CD4-positive, alpha-beta T cell treated with Interleukin-4 for 4 hours (primary cell): ENCODE measurements at regions not wholly inside any gene's neighbourhood (a gene's known extent, or its start where the extent isn't known, plus 50 kb on each side); places are given as distances from the start of the nearest gene placed in this dataset.
"Not testable (repeated sequence)": the region's sequence is repeated elsewhere in the genome, so short reads cannot be mapped to it uniquely, and the experiment has no call there.

Experiments
- DNase-seq: peaks from one replicate; pipeline ENCODE4 v3.0.0-alpha.2; 2020

DNA sequence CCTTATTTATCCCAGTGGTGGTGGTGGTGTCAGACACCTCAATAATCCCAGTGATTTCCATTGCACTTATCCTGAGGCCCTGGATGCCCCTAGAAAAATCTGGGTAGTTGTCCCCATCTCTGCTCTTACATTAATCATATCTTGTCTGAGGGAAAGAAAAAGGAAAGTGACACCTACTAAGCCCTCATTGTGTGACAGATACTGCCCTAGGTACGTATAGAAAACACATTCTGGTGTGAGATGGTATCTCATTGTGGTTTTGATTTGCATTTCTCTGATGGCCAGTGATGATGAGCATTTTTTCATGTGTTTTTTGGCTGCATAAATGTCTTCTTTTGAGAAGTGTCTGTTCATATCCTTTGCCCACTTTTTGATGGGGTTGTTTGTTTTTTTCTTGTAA lies 162.6 kb upstream of the JADE1 start:
- not testable (repeated sequence) for DNase-seq

DNA sequence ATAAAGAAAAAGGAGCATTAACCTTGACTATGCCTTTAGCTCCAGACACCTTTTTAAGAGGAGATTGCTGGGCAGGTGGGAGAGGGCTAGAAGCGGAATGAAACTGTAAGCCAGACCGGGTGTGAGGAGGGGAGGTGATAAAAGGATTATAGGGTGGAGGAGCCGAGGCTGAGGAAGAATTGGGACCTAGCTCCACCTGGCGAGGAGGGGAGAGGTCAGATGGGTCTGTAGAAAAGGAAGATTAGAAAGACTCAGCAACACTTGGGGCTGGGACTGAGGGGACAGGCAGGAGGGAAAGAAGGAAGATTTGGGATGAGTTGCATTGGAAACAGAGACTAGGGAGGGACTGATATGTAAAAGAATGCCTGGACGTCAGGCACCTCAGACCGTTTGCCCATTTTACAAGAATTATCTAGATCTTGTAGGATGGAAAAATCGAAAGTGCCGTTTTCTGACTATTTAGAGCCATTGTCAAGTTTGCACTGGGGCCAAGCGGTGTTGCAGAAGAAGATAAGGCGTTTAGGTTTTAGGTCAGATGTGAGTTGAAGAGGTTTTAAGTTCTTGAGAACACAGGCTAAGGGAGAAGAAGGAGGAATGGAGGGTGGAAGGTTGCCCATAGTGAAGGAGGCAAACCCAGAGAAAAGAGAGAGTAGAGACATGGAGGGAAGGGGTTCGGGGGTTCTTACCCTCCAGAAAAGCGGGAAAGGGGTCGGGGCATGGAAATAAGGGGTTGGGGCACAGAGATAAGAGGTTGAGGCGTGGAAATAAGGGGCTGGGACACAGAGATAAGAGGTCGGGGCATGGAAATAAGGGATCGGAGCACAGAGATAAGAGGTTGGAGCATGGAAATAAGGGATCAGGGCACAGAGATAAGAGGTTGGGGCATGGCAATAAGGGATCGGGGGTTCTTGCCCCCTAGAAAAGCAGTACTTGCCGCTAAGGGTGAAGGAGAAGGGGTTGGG lies 164.5 kb upstream of the JADE1 start:
- not testable (repeated sequence) for DNase-seq

DNA sequence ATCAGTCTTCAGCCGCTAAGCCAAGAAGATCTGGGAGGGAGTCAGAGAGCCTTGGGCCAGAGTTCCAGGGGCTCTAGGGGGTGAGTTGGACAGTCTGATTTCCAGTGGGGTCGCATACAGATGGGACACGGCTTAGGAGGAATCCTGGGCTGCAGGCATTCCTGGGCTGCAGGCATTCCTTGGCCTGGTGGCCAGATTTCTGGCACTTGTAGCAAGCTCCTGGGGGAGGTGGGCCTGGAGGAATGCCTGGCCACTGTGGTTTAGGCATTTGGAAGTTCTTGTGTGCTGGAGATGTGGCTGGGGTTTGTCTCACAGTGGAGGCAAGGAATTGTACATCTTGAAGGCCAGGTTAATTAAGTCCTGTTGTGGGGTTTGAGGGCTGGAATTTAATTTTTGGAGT lies 165.4 kb upstream of the JADE1 start:
- not testable (repeated sequence) for DNase-seq

DNA sequence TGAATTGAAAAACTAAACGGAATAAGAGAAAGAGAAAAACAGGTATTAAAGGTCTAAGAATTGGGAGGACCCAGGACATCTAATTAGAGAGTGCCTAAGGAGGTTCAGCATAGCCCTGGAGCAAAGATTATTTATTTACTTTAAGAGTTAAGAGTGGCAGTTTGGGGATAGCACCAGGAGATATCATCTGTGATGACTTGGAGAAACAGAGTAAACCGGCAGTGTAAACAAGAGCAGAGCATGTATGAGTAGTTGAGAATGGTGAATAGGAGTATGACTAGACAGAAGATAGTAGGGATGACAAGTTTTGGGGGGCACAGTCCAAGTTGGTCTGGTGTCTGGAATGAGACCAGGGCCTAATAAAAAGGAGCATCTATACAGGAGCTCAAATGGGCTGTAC lies 167.9 kb upstream of the JADE1 start:
- not testable (repeated sequence) for DNase-seq

DNA sequence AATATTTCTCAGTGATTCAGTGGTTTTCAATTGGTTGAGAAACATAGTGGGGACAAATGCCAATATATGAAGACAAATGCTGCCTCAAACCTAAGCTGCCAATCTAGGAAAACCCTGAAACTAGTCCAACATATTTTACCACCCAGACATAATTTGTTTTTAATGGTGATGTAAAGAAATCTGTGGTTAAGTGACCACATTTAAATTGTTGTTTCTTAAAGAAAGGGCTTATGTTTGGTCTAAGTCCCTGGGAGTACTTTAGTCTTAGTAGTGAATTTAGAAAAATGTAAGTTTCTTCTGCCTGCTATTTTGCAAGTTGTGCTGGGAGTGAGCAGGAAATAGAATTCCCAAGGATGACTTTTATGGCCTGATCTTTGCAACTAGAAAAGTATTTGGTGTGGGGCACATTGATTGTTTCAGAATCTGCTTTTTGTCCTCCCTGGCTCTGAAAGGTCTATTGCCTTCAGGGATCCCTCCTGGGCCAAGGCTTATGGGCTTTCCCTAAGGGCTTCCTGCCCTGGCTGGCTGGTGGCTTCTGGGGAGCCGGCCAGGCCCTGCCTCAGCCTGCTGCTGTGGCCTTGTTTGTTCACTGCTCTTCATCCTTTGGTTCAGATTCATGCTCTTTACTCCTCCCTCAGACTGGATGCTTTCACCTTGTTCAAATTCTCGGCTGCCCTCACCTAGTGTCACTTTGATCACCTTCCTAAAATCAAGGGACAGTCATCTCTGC lies 169.8 kb upstream of the JADE1 start:
- no peak for DNase-seq

DNA sequence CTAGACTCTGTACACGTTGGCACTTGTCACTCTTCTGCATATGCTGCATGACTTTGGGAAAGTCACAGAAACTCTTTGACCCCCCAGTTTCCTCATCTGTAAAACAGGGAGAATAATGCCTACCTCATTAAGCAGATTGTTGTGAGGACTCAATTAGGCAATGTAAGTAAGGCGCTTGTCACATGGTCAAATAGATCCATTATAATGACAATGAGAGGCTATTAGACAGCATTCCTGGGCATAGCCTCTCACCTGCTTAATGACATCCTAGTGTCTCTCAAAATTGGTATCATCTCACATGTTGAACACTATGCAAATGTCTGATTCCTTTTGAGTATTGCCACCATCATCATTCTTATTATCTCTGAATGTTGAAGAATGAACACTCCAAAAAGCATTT lies 172.6 kb upstream of the JADE1 start:
- DNase-seq: no peak

DNA sequence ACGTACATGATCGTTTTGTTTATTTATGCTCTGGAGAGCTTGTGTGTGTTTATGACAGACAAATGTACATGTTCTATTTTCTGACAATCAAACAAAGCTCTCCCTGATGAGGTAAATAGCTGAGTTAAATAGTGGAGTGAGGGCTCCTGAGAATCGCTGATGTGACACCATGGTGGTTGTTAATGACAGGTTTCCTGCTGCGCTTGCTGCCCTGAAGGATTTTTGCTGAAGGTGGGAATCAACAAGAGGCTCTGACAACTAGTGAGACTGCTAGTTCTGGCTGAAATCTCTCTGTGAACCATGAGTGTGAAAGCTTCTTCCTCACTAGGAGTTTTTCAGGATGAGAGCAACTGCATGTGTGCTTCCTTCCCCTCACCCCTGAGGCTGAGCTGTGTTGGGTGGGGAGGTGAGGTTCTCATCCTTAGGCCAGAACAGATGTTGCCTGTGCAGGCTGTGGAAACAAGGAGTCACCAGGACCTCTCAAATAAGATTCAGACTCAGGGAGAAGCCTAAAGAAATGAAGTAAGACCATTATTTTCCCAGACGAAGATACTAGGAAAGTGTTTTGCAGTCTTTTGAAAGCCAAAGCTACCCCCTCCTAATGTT lies 173.4 kb upstream of the JADE1 start:
- DNase-seq: no peak

DNA sequence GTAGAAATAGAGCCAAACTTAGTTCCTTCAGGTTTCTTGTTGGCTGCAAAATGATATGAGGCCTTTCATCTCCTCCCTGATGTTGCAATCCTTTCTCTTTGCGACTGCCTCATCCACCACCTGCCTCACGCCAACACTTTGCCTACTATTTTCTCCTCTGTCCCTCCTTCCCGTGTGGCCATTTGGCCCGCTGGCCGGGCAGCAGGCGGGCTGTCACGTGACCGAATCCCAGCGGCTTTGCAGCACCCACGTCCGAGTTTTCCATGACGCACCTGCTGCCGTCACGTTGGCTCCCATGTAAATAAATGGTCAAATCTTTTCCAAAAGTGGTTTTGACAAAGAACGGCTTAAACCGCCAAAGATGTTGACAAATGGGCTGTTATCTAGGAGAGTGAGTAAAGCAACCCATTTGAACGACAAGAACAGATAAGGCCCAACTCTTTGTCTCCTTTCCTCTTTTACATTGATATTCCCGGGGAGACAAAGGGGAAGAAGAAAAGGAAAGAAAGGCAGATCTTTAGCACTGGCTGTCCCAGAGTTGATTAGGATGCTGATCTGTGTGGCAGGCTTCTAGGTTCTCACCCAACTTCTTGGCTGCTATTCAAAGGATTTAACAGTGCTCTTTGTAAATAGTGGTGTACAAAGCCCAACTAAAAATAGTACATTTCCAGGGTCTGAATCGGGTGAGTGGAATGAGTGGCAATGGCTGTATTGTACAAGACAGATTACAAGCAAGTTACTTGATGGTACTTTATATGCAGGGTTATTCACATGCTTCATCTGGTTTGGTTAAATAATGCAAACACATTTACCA lies 174.2 kb upstream of the JADE1 start:
- DNase-seq: no peak

DNA sequence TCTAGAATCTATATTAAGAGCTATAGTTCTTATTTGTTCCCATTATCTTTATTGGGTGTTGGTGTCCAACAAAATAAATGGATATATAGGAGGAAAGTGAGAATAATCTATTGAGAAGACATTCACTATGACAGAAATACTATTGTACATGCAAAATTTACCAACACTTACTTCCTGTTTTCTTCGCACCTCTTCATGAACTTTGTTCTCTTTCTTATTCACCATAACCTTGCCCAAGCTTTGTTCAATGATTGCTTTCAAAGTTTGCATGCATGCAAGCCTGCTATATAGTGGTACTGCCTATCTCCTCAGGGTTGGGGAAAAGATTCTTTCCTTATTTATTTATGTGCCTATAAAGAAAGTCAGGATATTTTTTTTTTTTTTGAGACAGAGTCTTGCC lies 176.4 kb upstream of the JADE1 start:
- no peak for DNase-seq

DNA sequence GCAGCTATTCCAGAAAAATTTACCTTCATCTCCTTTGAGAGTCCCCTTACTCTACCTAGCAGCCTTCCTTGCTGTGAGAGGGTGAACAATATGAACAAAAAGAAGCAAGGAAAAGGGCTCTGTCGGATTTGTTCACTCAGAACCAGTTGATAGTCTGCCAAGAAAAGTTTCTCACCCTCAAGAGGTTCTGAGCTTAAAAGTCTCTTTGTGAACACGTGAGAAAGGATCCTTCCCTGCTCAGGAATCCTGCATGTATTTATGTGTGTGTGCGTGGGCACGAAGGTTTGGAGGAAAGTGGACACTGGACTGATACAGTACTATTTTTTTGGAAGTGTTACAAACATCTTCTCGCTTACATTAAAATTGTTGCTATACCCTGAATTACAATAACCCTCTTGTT lies 178.6 kb upstream of the JADE1 start:
- no peak for DNase-seq

DNA sequence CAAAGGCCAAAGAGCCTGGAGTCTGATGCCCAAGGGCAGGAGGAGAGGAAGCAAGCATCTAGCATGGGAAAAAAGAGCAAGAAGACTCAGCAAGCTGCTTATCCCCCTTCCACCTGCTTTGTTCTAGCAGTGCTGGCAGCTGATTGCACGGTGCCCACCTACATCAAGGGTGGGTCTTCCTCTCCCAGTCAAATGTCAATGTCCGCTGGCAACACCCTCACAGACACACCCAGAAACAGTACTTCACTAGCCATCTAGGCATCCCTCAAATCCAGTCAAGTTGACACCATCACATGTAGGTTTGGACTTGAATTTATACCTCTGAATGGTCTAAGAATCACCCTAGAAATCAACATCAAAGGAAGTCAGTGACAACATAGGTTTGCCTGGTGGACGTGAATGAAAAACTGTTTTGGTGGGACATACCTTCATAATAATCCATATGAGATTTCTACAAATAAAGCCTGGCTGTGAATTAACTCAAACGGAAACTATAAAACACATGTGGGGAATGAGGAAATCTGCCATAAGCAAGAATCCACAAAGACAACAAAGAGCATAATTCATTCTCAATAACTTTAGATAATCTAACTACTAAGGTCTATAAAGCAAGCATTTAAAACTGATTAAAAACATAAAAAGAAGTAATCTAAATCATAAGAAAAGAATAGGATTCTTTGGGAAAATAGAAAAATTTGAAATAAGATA lies 185.8 kb upstream of the JADE1 start:
- no peak for DNase-seq

DNA sequence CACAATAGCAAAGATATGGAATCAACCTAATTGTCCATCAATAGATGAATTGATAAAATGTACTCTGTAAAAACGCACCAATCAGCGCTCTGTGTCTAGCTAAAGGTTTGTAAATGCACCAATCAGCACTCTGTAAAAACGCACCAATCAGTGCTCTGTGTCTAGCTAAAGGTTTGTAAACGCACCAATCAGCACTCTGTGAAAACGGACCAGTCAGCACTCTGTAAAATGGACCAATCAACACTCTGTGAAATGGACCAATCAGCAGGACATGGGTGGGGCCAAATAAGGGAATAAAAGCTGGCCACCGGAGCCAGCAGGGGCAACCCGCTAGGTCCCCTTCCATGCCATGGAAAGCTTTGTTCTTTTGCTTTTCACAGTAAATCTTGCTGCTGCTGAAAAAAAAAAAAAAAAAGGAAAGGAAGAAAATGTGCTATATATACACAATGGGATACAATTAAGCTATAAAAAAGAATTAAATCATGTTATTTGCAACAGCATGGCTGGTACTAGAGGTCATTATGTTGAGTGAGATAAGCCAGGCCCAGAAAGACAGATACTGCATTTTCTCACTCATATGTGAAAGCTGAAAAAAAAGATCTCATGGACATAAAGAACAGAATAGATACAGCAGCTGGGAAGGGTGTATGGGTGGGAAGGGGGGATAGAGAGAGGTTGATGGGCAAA lies 189.1 kb upstream of the JADE1 start:
- not testable (repeated sequence) for DNase-seq

DNA sequence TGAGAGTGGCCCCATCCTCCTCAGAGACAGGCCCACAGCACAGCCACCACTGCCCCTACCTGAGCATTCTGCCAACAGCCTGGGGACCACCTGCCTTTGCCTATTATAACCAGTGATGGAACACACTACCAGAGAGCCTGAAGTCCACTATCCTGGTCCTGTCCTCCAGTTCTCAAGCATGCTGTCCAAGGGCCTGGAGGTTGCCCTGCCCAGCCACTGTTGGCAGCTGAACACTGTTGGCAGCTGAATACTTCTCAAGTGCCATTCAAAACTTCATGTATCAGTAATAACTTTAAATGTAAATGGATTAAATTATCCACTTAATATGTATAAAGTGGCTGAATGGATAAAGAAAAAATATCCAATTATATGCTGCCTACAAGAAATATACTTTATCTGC lies 194.3 kb upstream of the JADE1 start:
- no peak for DNase-seq

DNA sequence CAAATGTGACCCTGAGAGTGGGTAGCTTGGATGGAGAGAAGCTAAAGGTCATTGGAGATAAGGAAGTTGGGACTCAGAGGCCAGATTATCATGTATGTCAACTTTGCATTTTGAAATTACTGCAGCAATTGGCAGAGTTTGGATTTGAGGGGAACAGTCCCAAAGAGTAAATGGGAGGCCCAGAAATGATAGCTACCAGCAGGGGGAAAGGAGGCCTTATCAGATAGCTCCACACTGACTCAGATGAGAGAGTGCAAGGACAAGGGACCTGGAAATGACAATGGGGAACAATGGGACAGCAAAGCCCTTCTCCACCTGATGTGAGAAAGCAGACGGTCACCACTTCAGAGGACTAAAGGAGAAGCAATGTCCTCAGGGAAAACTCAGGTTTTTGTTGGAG lies 201.5 kb upstream of the JADE1 start:
- no peak for DNase-seq

DNA sequence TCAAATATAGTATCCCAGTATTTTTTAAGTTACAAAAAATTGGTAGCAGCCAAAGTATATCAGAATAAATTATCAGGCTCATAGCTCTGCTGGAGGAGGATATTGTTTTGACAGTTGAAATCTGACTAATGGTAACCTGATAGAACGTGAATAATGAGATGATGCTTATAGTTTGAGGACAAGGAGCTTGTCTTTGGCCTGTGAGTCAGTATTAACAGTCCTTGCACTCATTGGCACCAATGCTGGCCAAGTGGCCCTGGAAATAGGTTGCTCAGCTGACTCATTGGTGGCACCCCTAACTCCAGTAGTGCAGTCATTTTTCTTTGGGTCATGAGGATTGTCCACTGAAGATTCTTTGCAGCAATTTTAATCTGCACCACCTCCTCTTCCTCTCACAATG lies 203.3 kb upstream of the JADE1 start:
- no peak for DNase-seq

DNA sequence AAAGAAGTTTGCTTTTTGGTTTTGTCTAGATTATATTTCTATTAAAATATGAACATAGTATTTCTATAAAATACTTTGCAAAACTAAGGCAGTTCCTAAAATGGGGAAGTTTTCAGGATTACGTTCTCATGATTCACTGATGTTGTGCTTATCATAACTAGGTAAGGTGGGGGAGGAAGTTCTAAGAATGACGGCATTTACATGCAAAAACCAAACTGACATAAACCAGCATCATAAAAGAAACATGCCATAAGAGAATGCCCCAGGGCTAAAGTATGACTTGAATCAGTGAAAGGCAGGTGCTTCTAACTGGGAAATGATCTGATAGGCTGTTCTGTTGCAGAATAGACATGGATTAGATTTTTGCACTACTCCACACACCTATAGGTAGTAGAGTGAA lies 204.7 kb upstream of the JADE1 start:
- DNase-seq: no peak

DNA sequence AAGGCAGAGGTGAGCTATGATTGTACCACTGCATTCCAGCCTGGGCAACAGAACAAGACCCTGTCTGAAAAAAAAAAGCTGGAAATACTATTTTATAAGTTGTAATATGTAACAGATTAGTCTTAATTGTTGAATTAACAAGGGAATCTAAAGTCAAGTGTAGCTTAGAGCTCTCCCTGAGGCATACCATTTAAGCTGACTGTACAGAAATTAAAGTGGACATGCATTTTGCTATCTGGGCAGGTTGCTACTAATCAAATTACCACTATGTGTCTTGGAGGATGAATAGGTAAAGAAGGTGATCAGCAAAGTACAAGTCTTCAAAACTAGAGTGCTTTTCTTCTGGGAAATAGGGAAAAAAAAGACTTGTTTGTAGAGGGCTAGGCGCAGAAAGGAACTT lies 205.3 kb upstream of the JADE1 start:
- no peak for DNase-seq

DNA sequence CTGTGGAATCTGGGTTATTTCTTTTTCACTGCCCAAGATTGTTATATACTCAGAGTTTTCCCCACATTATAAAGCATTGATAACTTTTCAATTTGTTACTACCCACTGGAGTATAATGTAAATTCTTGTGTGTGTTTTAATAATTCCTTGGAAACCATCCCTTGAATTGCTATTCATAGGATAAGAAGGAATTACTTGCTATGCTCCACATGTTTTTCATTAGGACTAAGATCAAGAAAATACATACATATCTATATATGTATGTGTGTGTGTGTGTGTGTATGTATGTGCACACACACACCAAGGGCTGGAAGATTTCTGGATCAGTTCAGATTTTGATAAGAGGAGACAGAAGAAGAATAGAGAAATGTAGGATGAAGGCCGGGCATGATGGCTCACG lies 206.4 kb upstream of the JADE1 start:
- DNase-seq: no peak

DNA sequence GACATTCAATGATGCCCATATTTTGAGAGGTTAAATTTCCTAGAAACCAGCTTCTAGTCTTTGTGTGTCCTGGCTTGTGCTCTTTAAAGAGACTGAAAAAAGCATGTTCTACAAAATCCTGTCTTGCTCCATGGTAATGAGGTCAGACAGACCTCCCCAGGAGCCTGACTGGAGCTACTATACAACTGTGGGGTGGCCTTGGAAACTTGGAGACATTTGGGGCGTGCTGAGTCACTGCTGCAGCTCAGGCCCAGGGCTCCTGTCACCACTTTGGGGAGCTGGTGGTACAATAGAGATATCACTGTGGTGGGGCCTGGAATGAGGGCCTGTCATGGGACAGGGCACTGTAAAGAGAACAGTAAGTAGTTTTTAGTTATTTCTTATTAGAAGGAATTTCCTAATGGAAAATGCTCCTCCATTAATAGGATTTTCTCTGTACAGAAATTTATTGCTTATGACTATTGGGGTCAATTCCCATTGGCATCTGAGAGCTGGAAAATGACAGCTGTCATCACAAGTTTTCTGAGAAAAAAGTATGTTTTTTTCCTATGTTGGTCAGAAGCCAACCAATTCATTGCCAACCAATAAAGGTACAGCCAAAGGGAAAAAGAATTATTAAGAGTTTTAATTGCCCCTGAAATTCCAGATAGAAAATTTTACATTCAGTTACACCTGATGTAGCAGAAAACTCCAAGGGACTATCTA lies 207.4 kb upstream of the JADE1 start:
- DNase-seq: no peak

DNA sequence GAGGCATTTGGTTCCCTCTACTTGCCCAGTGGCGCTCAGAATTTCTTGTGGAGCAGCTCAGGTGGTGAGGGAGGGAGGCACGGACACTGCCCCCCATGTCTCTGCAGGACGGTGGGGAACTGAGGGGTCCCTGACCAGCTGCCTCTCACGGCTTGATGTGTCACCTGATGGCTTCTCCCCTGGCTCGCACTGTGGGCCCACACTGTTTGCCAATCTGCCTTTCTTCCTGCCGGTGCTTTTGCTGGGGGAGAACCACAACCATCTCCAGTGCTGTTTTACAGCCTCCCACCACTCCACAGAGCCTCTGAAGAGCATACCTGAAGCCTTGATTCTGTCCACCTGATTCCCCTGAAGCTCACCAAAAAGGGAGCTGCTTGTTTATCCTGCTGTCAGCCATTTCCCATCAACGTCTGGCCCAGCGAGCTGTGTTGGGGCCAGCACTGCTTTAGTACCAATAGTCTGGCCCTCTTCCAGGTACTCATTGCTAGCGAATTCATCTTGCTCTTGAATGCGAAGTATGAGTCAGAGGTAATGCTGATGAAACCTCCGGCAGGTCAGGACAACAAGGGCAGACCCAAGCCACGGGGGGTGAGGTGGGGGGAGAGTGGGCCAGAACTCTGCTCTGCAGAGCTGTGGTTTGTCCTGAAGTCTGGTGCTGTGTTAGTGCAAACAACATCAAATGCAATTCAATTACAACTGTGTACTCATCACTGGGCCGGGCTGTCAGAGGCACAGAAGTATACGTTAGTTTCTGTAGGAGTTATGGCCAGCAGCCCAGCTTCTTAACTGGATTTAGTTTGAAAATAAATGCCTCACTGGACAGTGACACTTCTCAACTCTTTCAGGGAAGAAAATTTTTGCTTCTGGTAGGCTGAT lies 208.3 kb upstream of the JADE1 start:
- no peak for DNase-seq
